NCI-H345 treated with DMSO at 0.1 percent for 48 hours (cell line): ENCODE measurements at regions not wholly inside any gene's neighbourhood (a gene's known extent, or its start where the extent isn't known, plus 50 kb on each side); places are given as distances from the start of the nearest gene placed in this dataset.

Experiments used
- DNase-seq: peaks from one replicate; lab custom pipeline; 2025; ENCODE audit not compliant: unreplicated experiment; lab: John Stamatoyannopoulos, UW

GRCh38 chr12:93322784-93323183 lies 54.9 kb upstream of the NUDT4 start:
- DNase-seq, result no peak

GRCh38 chr12:93323625-93324329 lies 53.9 kb upstream of the NUDT4 start:
- no peak for DNase-seq

DNA sequence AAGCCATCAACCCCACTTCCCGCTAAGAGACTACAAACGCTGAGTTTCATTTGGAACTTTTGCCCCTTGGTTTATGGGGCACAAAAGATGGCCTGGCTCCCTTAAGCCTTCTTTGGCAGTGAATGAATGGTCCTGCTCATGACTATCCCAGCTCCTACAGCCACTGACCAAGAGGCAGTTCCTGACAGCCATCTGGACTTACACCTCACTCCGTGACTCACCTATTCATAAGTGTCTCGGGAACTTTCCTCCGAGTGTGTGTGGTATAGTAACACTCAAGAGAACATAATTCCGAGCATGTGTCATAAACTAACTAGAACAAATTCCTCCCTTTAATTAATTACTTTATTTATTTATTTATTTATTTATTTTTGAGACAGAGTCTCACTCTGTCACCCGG lies 51.9 kb upstream of the NUDT4 start:
- no peak for DNase-seq
